ENCODE measurements at regions not wholly inside any gene's neighbourhood (a gene's known extent, or its start where the extent isn't known, plus 50 kb on each side); places are given as distances from the start of the nearest gene placed in this dataset.
"Not testable (repeated sequence)": the region's sequence is repeated elsewhere in the genome, so short reads cannot be mapped to it uniquely, and the experiment has no call there.

DNA sequence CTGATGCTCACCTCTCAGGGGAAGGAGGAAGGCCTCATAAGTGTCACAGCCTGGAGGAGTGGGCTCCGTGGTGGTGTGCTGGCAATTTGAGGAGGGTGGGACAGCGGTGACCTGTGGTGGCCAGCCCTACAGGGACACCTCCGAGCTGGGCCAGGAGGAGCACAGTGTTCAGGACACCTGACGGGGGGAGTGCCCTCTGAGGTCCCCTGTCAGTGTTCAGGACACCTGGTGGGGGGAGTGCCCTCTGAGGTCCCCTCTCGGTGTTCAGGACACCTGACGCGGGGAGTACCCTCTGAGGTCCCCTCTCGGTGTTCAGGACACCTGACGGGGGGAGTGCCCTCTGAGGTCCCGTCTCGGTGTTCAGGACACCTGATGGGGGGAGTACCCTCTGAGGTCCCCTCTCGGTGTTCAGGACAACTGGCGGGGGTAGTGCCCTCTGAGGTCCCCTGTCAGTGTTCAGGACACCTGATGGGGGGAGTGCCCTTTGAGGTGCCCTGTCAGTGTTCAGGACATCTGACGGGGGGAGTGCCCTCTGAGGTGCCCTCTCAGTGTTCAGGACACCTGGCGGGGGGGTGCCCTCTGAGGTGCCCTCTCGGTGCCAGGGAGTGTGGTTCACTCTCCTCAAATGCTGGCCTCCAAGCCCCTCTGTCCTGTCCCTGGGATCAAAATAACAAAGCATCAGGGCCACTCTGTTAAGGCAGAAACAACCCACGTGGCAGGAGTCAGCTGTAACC, 73.4 kb upstream of the ZNF469 start:
- no peak overlapping the region for H3K4me3 Mint-ChIP-seq
- H3K4me1 Mint-ChIP-seq = no peaks in the 10 kb centered on the region
- ATAC-seq = no peak
- no peaks in the 10 kb centered on the region for H3K36me3 Mint-ChIP-seq
- DNase-seq = no peak
- CTCF ChIA-PET = no interaction called here
- H3K9me3 Mint-ChIP-seq (ENCODE audit: low read depth) = peaks cover 7% of the 10 kb centered on the region
- peaks cover 20% of the 10 kb centered on the region for H3K27me3 Mint-ChIP-seq
- no peak overlapping the region for H3K27ac Mint-ChIP-seq

DNA sequence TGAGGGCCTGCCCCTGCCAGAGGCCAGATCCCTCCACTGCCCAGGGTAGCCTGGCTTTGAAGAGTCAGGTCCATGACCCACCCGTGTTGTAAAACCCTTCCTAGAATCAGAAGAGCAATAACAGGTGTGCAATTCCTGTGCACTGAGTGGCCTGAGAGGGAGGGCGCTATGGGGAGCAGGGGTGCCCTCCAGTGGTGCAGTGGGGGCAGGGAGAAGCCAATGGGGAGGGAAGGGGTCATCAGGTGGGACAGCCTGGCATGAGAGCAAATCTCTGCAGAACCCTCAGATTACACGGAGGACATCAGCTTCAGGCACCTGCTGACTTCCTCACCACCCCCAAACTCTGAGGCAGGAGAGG, 72.9 kb upstream of the ZNF469 start:
- ATAC-seq (no peak), DNase-seq (no peak)
- Mint-ChIP-seq H3K27me3 (peaks cover 20% of the 10 kb centered on the region), H3K4me3 (no peak overlapping the region), H3K36me3 (no peaks in the 10 kb centered on the region), H3K9me3 (ENCODE audit: low read depth) (peaks cover 7% of the 10 kb centered on the region), H3K4me1 (no peaks in the 10 kb centered on the region), H3K27ac (no peak overlapping the region)
- CTCF ChIA-PET = no interaction called here

DNA sequence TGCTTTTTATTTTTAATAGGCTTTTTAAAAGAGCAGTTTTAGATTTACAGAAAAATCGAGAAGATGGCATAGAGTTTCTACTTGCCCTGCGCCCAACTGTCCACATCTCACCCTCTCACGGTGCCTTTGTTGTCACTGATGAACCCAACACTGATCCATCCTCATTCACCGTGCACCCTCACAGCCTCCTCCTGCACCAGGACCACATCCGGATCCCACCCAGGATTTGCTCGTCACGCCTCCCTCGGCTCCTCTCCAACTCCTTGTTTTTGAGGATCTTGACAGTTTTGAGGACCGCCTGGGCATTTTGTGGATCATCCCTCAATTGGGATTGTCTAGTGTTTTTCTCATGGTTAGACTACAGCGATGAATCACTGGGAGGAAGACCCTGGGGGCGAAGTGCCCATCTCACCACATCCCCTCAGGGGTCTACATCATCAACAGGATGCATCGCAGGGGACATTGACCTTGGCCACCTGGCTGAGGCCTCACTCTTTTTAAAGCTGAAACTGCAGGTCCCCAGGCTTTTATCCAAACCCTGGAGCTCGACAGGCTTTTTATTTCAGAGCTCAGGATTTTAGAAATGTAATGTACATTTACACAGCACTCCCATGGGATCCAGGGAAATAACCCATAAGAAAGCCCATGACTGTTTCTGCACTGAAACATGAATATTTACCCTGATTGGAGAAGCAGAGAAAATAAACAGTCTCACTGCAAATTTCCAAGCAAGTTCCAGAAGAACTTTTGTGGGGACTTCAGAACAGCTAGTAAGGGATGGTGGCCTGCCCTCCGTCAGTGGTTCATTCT, 71.8 kb upstream of the ZNF469 start:
- Mint-ChIP-seq H3K36me3 (no peaks in the 10 kb centered on the region), H3K9me3 (ENCODE audit: low read depth) (peaks cover 2% of the 10 kb centered on the region), H3K27ac (no peak overlapping the region), H3K4me1 (no peaks in the 10 kb centered on the region), H3K4me3 (no peak overlapping the region), H3K27me3 (peaks cover 20% of the 10 kb centered on the region)
- ATAC-seq = no peak
- CTCF ChIA-PET = no interaction called here
- no peak for DNase-seq

DNA sequence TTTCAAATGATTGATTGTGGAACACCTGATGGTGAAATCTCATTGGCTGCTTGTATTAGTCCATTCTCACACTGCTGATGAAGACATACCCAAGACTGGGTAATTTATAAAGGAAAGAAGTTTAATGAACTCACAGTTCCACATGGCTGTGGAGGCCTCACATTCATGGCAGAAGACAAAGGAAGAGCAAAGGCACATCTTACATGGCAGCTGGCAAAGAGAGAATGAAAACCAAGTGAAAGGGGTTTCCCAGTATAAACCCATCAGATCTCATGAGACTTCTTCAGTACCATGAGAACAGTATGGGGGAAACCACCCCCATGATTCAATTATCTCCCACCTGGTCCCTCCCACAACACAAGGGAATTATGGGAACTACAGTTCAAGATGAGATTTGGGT, 70.9 kb upstream of the ZNF469 start:
- H3K36me3 Mint-ChIP-seq; H3K27ac Mint-ChIP-seq; H3K4me3 Mint-ChIP-seq; H3K9me3 Mint-ChIP-seq (ENCODE audit: low read depth); DNase-seq; ATAC-seq; CTCF ChIA-PET; H3K4me1 Mint-ChIP-seq: not testable (repeated sequence)
- peaks cover 18% of the 10 kb centered on the region for H3K27me3 Mint-ChIP-seq

DNA sequence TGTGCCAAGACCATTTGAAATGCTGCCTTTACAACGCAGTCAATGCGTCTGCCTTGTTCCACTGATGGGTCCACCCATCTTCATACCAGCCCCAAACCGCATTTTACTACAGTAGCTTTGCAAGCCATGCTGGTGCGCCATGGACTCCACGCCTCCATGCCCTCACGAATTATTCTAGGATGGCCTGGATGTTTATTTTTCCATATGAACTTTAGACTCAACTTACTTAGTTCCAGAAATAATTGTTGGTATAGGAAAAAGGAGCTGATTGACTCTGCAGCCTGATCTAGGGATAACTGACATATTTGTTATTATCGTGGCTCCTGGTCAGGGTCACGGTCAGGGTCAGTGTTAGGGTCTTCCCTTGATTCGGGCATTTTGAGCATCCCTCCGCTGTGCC, 70.0 kb upstream of the ZNF469 start:
- ATAC-seq = no peak
- H3K4me3 Mint-ChIP-seq = no peak overlapping the region
- H3K4me1 Mint-ChIP-seq = no peaks in the 10 kb centered on the region
- CTCF ChIA-PET = no interaction called here
- no peak overlapping the region for H3K27ac Mint-ChIP-seq
- peaks cover 10% of the 10 kb centered on the region for H3K27me3 Mint-ChIP-seq
- no peaks in the 10 kb centered on the region for H3K36me3 Mint-ChIP-seq
- no peak for DNase-seq
- H3K9me3 Mint-ChIP-seq (ENCODE audit: low read depth) = peaks cover 2% of the 10 kb centered on the region

DNA sequence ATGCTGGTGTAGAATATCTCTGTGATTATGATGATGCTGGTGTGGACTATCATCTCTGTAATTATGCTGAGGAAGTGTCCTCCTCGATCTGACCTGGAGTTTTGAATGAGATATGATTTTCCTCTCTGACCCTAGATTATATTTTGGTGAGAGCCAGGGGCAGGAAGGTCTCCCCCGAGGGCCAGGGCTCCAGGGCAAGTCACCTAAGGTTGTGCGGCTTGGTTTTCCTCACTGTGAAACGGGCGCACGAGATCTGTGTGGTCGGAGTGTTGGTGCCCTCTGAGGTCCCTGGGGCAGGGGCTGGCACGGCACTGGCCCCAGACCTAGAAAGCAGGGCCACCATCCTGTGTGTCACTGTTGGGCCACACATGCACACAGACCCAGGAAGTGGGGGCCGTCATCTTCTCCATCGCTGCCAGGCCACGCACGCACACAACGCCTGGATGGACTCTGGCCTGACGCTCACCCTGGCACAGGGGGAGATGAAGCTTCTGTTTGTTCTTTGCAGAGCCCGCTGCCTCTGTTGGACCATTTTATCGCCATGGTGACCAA, 67.7 kb upstream of the ZNF469 start:
- Mint-ChIP-seq H3K27ac (no peak overlapping the region), H3K9me3 (ENCODE audit: low read depth) (peaks cover 2% of the 10 kb centered on the region), H3K36me3 (no peaks in the 10 kb centered on the region), H3K4me1 (no peaks in the 10 kb centered on the region), H3K27me3 (peaks cover 3% of the 10 kb centered on the region), H3K4me3 (no peak overlapping the region)
- ATAC-seq (no peak), DNase-seq (no peak)
- CTCF ChIA-PET = no interaction called here

DNA sequence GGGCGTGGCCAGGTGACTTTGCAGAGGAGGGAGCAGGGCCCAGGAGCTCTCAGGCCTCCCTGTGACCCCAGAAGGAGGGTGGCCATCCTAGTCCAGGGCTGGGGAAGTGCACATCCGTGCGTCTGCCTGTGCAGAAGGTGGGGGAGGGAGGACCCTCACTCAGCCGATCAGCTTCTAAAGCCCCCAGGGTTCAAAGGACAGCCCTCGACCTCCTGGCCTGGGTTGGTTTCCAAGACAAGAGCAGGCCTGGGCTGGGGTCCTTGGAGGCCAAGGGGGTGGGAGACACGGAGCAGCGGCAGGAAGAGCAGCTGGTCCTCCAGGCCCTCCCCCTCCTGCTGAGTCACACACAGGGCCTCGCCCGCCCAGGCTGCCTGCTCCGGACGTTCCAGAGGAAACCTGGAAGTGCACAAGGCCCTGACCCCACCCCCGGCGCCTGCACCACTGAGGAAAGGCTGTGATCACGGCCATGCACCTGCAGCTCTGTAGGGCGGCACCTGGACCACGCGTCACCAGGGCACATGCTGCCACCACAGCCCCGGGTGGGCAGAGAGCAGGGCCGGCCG, 67.1 kb upstream of the ZNF469 start:
- no peak overlapping the region for H3K4me3 Mint-ChIP-seq
- no peak overlapping the region for H3K27ac Mint-ChIP-seq
- no peak for ATAC-seq
- H3K9me3 Mint-ChIP-seq (ENCODE audit: low read depth) = peaks cover 2% of the 10 kb centered on the region
- H3K4me1 Mint-ChIP-seq = no peaks in the 10 kb centered on the region
- CTCF ChIA-PET = no interaction called here
- peaks cover 3% of the 10 kb centered on the region for H3K27me3 Mint-ChIP-seq
- DNase-seq = no peak
- no peaks in the 10 kb centered on the region for H3K36me3 Mint-ChIP-seq

DNA sequence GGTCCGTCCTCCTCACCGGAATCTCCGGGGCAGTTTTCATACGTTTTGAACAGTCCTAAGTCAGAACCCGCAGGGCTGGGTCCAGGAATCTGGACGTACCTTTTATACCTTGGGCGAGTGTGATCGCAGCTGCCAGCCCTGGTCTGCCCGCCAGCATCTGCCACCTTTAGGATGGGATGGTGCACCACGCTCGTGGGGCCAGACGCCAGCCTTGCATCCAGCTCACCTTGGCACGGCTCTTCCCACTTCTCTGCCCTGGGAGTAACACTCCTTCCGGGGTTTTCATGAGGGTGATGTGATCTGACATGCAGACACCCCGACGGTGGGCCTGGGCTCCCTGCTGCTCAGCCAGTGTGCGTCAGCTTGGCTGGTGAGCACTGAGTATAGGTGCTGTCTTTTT, 66.6 kb upstream of the ZNF469 start:
- Mint-ChIP-seq H3K9me3 (ENCODE audit: low read depth) (peaks cover 2% of the 10 kb centered on the region), H3K27me3 (peaks cover 3% of the 10 kb centered on the region), H3K4me3 (no peak overlapping the region), H3K36me3 (no peaks in the 10 kb centered on the region), H3K4me1 (no peaks in the 10 kb centered on the region), H3K27ac (no peak overlapping the region)
- CTCF ChIA-PET = no interaction called here
- DNase-seq (no peak), ATAC-seq (no peak)

DNA sequence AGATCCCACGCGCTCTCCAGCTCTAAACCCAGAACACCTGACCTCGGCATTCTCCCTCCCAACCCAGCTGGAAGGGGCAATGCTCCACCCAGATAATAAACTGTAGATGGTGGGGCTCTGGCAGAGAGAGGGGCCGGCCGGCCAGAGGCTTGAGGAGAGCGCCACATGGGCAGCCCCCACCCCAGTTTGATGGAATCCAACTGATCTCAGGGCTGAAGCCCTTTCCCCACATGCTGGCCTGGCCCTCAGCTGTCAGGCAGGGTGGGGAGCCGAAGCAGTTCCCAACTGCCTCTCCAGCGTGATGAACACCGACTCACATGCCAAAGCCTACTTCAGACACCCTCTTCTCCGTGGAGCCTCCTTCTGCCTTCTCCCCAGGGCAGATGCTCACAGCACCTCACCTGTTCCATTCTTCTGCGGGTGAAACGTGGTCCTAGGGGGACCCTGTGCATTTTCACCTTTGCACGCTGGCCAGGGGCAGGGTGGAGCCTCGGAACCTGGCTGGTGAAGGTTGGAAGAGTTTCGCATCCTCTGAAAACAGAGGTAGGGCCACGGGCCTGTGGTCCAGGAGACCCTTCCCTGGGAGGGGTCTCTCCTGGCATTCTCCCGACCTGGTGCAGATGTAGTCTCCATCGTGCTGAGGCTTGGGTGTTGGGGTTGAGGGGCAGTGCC, 65.7 kb upstream of the ZNF469 start:
- CTCF ChIA-PET = no interaction called here
- H3K4me1 Mint-ChIP-seq = no peaks in the 10 kb centered on the region
- ATAC-seq (no peak), DNase-seq (no peak)
- no peak overlapping the region for H3K4me3 Mint-ChIP-seq
- peaks cover 2% of the 10 kb centered on the region for H3K9me3 Mint-ChIP-seq (ENCODE audit: low read depth)
- H3K36me3 Mint-ChIP-seq = no peaks in the 10 kb centered on the region
- H3K27ac Mint-ChIP-seq = no peak overlapping the region
- peaks cover 3% of the 10 kb centered on the region for H3K27me3 Mint-ChIP-seq

DNA sequence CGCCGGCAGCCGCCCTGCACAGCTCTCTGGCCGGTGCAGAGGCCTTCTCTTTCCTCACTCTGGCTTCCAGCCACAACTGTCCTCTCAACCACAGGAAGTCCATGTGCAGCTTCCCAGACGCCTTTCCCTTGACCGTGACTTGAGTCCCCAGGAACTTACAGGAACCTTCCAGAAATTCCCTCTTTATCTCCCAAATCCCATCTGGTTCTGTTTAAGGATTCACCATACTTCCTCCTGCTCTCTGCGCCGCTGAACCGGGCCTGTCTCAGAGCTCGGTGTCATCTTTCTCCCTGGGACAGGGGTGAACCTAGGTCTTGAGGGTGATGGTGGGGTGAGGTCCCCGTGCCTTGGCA, 65.2 kb upstream of the ZNF469 start:
- Mint-ChIP-seq H3K27ac (no peak overlapping the region), H3K4me1 (no peaks in the 10 kb centered on the region), H3K9me3 (ENCODE audit: low read depth) (peaks cover under 1% of the 10 kb centered on the region), H3K36me3 (no peaks in the 10 kb centered on the region), H3K4me3 (no peak overlapping the region), H3K27me3 (peaks cover 1% of the 10 kb centered on the region)
- ATAC-seq = no peak
- CTCF ChIA-PET = no interaction called here
- no peak for DNase-seq

DNA sequence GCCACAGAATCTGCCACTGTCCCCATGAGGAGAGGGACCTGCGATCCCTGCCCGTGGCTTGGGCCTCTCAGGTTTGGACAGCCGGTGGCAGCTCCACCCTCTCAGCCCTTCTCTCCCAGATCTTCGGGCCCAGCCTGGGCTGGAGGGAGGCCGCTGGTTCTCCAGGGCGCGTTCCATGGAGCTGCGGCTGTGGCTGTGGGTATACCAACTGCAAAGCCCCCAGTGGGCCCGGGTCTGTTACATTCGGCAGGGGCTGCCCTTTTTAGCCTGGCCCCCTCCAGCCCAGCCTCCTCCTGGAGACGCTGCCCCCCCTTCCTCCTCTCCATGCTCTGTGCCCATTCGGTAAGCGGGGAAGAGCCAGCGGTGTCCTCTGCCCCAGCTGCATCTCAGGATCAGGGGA, 64.7 kb upstream of the ZNF469 start:
- H3K4me3 Mint-ChIP-seq = no peak overlapping the region
- ATAC-seq (no peak), DNase-seq (no peak)
- no peak overlapping the region for H3K27ac Mint-ChIP-seq
- CTCF ChIA-PET = no interaction called here
- H3K36me3 Mint-ChIP-seq = no peaks in the 10 kb centered on the region
- H3K4me1 Mint-ChIP-seq = no peaks in the 10 kb centered on the region
- H3K9me3 Mint-ChIP-seq (ENCODE audit: low read depth) = no peaks in the 10 kb centered on the region
- H3K27me3 Mint-ChIP-seq = no peaks in the 10 kb centered on the region

DNA sequence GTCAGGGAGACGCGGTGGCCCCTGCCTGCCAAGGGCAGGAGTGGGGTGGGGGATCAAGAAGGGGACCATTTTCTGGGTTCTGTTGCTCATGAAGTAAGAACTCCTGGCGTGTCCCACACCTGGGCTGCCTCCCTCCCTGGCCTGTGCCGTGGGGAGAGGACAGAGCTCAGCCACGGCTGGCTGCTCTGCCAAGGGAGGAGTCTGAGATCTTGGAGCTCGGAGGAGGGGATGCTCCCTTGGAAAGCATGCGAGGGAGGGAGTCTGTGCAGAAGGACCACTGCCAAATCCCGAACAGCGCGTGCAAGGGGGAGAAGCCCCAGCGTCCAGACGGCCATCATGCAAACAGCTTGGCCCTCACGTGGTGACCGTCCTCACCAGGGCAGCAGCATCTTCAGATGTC, 64.2 kb upstream of the ZNF469 start:
- no peak for ATAC-seq
- Mint-ChIP-seq H3K9me3 (ENCODE audit: low read depth) (no peaks in the 10 kb centered on the region), H3K4me1 (no peaks in the 10 kb centered on the region), H3K4me3 (no peak overlapping the region), H3K27me3 (no peaks in the 10 kb centered on the region), H3K27ac (no peak overlapping the region), H3K36me3 (no peaks in the 10 kb centered on the region)
- CTCF ChIA-PET = no interaction called here
- DNase-seq = no peak

DNA sequence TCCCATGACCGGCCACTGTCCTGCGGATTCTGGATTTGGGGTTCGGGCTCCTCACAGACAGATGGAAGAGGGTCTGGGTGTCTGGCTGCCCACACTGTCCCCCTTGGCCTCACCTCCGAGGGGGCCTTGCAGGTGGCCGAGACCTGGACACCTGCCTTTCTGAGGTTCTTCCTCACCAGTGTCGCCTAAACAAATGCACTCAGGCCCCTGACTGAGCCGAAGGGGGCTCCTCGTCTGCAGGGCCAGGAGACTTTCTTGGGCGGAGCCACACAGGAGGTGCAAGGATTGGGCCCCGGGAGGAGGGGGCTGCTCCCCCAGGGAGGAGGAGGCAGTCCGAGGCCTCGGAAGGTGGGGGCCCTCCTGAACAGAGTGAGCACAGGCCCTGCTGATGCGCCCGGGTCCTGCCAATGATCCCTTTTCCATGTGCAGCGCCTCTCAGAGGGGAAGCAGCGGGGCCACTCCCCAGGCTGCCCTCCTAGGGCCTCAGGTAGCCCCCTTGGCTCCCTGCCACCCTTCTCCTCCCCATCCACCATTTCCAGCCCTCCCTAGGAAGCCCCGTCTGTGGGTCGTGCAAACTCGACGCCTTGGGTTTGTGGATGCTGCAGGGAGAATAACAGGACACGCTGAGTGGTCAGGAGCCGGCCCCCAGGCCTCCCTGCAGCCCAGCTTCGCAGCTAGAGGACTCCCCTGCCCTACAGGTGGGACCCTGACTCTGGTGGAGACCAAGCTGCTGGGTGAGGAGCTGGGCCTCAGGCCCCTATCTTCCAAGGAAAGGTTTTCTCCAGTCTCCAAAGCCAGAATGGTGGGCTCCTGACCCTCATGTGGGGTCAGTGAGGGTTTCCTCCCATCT, 63.4 kb upstream of the ZNF469 start:
- Mint-ChIP-seq H3K27me3 (no peaks in the 10 kb centered on the region), H3K4me3 (no peak overlapping the region), H3K36me3 (no peaks in the 10 kb centered on the region), H3K9me3 (ENCODE audit: low read depth) (no peaks in the 10 kb centered on the region), H3K4me1 (no peaks in the 10 kb centered on the region), H3K27ac (no peak overlapping the region)
- CTCF ChIA-PET = no interaction called here
- ATAC-seq (no peak), DNase-seq (no peak)

Data from activated CD8-positive, alpha-beta memory T cell treated with anti-CD3 and anti-CD28 coated beads, Interleukin-2, amount 10 ng/mL, durations not matched to agents 7 days and 5 days (primary cell).